ENCODE measurements at regions not wholly inside any gene's neighbourhood (a gene's known extent, or its start where the extent isn't known, plus 50 kb on each side); places are given as distances from the start of the nearest gene placed in this dataset.
"Not testable (repeated sequence)": the region's sequence is repeated elsewhere in the genome, so short reads cannot be mapped to it uniquely, and the experiment has no call there.

DNA sequence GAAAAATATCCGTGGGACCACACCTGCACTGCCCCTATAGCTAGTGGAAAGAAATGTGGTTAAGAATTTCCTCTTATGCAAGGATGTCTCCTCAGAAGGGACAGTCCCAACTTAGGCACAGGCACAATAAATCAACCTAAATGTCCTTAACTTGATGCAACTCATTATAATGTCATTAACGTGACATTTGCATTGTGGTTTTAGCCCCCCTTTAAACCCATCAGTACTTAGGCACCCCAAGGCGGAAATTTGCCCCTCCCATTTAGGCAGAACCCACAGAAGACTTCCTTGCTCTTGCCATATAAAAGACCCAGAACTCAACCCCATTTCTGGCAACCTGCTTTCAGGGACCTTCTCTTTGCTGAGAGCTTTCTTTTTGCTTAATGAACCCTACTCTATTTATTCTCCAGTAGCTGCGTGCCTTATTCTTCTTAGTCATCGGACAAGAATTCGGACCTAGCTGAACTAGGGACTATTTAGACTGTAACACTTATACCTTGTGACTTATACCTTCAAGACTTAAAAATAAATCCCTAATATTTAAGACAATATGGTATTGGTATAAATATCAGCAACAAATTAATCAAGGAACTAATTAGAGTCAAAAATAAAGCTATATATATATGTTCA is 1281.6 kb upstream of the TMEFF2 start:
- no peaks in the 10 kb centered on the region for H3K9me3 ChIP-seq (ENCODE audit: control insufficient read depth, insufficient read depth, low read length)
- no peaks in the 10 kb centered on the region for H3K36me3 ChIP-seq (ENCODE audit: control insufficient read depth, insufficient read depth, low read length)
- DNase-seq (ENCODE audit: low read depth, low spot score) = no peak
- no CpG with 5 or more reads among the region's 6 CpGs for WGBS (ENCODE audit: insufficient coverage, insufficient read length)
- no peaks in the 10 kb centered on the region for H3K27me3 ChIP-seq (ENCODE audit: control insufficient read depth, insufficient read depth, low read length)
- no peak overlapping the region for H3K27ac ChIP-seq (ENCODE audit: low read length)
- no peak overlapping the region for H3K4me3 ChIP-seq (ENCODE audit: low read length)
- H3K4me1 ChIP-seq (ENCODE audit: control insufficient read depth, insufficient read depth, low read length) = no peaks in the 10 kb centered on the region

DNA sequence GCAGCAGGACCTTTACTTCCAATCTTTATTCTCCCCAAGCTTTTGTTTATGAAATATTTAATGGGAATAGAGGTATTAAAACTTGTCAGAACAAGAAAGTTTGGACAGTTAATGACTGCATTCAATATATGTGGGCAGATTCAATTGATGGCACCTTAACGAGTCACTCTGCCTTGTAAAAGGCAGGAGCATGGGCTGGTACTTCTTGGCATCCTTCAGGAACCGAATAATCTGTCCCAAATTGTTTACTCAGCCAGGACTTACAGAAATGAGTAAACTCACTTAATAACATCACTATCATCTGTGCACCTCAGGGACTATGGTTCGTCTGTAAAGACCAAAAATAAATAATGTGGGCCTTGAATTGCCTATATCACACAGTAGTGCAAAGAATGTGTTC is 1280.3 kb upstream of the TMEFF2 start:
- Histone ChIP-seq H3K27me3 (ENCODE audit: control insufficient read depth, insufficient read depth, low read length) (no peaks in the 10 kb centered on the region), H3K4me3 (ENCODE audit: low read length) (no peak overlapping the region), H3K9me3 (ENCODE audit: control insufficient read depth, insufficient read depth, low read length) (no peaks in the 10 kb centered on the region), H3K36me3 (ENCODE audit: control insufficient read depth, insufficient read depth, low read length) (no peaks in the 10 kb centered on the region), H3K4me1 (ENCODE audit: control insufficient read depth, insufficient read depth, low read length) (no peaks in the 10 kb centered on the region), H3K27ac (ENCODE audit: low read length) (no peak overlapping the region)
- DNase-seq (ENCODE audit: low read depth, low spot score) = no peak
- WGBS (ENCODE audit: insufficient coverage, insufficient read length) = no CpG with 5 or more reads among the region's 3 CpGs

DNA sequence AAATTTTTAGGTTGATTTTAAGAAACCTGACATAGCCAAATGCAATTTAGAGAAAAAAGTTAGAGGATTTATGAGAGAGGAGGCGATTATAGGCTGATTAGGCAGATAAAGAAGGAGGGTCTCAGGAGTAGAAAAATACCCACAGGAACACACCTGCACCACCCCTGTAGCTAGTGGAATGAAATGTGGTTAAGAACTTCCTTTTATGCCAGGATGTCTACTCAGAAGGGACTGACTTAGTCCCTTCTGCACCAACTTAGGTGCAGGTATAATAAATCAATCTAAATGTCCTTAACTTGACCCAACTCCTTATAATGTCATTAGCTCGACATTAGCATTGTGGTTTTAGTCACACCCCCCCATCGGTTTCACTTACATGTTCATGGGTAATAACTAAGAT is 1274.5 kb upstream of the TMEFF2 start:
- no peak overlapping the region for H3K27ac ChIP-seq (ENCODE audit: low read length)
- H3K36me3 ChIP-seq (ENCODE audit: control insufficient read depth, insufficient read depth, low read length) = no peaks in the 10 kb centered on the region
- no peaks in the 10 kb centered on the region for H3K4me1 ChIP-seq (ENCODE audit: control insufficient read depth, insufficient read depth, low read length)
- WGBS (ENCODE audit: insufficient coverage, insufficient read length) = 100% methylated on average over 1 of the region's 3 CpGs
- H3K4me3 ChIP-seq (ENCODE audit: low read length) = no peak overlapping the region
- H3K27me3 ChIP-seq (ENCODE audit: control insufficient read depth, insufficient read depth, low read length) = no peaks in the 10 kb centered on the region
- no peaks in the 10 kb centered on the region for H3K9me3 ChIP-seq (ENCODE audit: control insufficient read depth, insufficient read depth, low read length)
- no peak for DNase-seq (ENCODE audit: low read depth, low spot score)

DNA sequence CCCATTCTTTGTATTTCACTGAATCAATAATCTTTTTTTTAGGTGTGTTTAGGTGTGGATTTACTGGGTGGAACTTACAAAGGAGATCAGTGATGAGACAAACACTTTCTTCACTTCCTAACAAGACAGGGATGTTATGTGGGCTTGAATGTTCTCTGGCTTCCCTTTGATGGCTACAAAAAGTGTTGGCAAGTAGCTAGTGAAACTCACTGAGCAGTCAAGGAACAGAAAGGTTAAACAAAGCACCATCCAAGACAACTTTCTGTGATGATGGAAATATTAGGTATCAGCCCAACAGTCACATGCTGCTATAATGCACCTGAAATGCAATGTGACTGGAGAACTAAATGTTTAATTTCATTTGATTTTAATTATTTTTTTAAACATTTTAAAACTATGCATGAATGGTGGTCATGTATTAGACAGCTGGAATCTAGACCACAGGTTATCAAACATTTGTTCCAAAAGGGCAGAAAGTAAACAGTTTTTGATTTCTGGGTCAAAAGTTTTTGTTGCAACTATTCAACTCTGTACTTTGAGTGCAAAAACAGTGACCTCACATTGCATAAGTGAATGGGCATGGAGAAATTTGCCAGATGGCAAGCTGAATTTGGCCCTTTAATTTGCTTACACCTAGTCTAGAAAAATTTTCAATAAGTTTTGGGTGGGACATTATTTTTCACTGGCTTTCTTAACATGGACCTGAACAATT is 1272.7 kb upstream of the TMEFF2 start:
- H3K9me3 ChIP-seq (ENCODE audit: control insufficient read depth, insufficient read depth, low read length) = no peaks in the 10 kb centered on the region
- no peak overlapping the region for H3K27ac ChIP-seq (ENCODE audit: low read length)
- no peak for DNase-seq (ENCODE audit: low read depth, low spot score)
- no peak overlapping the region for H3K4me3 ChIP-seq (ENCODE audit: low read length)
- H3K4me1 ChIP-seq (ENCODE audit: control insufficient read depth, insufficient read depth, low read length) = no peaks in the 10 kb centered on the region
- H3K27me3 ChIP-seq (ENCODE audit: control insufficient read depth, insufficient read depth, low read length) = no peaks in the 10 kb centered on the region
- H3K36me3 ChIP-seq (ENCODE audit: control insufficient read depth, insufficient read depth, low read length) = no peaks in the 10 kb centered on the region

DNA sequence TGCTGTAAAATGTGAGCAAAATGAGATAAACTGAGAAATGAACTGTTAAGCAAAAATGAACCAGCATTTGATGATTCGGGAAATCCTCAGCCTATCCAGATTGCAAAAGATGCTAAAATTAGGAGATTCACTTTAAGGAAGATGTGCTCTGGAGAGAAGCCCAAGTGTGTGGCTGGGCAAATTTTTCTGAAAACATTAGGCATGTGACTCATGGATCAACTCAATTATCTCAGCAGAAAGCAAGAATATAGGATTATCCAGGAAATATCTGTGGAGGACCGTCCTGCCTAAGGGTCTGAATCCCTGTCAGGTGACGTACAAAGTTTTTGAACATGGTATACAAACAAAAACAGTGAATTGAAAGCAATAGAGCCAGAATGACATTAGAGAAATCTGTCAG is 1268.3 kb upstream of the TMEFF2 start:
- no CpG with 5 or more reads among the region's 3 CpGs for WGBS (ENCODE audit: insufficient coverage, insufficient read length)
- no peaks in the 10 kb centered on the region for H3K36me3 ChIP-seq (ENCODE audit: control insufficient read depth, insufficient read depth, low read length)
- no peak for DNase-seq (ENCODE audit: low read depth, low spot score)
- no peaks in the 10 kb centered on the region for H3K9me3 ChIP-seq (ENCODE audit: control insufficient read depth, insufficient read depth, low read length)
- H3K4me3 ChIP-seq (ENCODE audit: low read length) = no peak overlapping the region
- H3K27ac ChIP-seq (ENCODE audit: low read length) = no peak overlapping the region
- H3K4me1 ChIP-seq (ENCODE audit: control insufficient read depth, insufficient read depth, low read length) = no peaks in the 10 kb centered on the region
- H3K27me3 ChIP-seq (ENCODE audit: control insufficient read depth, insufficient read depth, low read length) = no peaks in the 10 kb centered on the region

DNA sequence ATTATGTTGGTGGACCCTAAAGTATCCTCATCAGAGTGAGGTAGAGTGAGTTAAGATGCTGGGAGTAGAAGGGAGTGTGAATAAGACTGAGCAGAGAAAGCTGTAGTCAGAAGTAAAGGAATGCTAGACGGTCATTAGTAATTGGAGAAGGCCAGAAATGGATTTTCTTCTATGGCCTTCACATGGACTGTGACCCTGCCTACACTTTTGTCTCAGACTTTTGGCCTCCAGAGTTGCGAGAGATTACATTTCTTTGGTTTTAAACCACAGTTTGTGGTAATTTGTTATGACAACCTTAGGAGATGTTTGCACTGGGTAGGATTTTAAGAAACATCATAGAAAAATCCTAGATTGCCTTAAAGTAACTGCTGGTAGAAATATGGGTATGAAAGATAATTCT is 1267.7 kb upstream of the TMEFF2 start:
- Histone ChIP-seq H3K4me1 (ENCODE audit: control insufficient read depth, insufficient read depth, low read length) (no peaks in the 10 kb centered on the region), H3K27me3 (ENCODE audit: control insufficient read depth, insufficient read depth, low read length) (no peaks in the 10 kb centered on the region), H3K9me3 (ENCODE audit: control insufficient read depth, insufficient read depth, low read length) (no peaks in the 10 kb centered on the region), H3K27ac (ENCODE audit: low read length) (no peak overlapping the region), H3K36me3 (ENCODE audit: control insufficient read depth, insufficient read depth, low read length) (no peaks in the 10 kb centered on the region), H3K4me3 (ENCODE audit: low read length) (no peak overlapping the region)
- WGBS (ENCODE audit: insufficient coverage, insufficient read length) = no CpG with 5 or more reads among the region's 2 CpGs
- no peak for DNase-seq (ENCODE audit: low read depth, low spot score)

DNA sequence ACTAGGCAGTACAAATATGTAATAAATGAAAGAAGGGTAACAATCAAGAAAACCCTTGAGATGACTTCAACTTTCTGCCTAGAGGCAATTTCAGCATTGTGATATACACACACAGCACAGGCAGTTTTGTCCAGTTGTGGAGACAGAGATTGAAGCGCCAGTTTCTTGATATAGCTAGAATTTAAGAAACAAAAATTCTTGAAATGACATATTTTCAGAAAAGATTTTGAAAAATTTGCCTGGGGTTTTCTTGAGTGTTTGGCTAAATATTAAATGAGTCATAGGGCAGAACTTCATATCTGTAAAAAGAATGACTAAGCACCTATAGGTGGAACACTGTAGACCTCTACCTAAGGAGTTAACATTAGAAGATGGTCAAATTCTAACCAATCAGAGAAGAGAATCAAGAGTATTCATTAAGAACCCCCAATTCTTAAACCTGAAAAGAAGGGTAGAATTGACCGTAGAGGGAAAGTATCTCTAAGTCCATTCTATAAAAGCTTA is 1266.8 kb upstream of the TMEFF2 start:
- Histone ChIP-seq H3K27me3 (ENCODE audit: control insufficient read depth, insufficient read depth, low read length) (no peaks in the 10 kb centered on the region), H3K4me3 (ENCODE audit: low read length) (no peak overlapping the region), H3K9me3 (ENCODE audit: control insufficient read depth, insufficient read depth, low read length) (no peaks in the 10 kb centered on the region), H3K27ac (ENCODE audit: low read length) (no peak overlapping the region), H3K36me3 (ENCODE audit: control insufficient read depth, insufficient read depth, low read length) (no peaks in the 10 kb centered on the region), H3K4me1 (ENCODE audit: control insufficient read depth, insufficient read depth, low read length) (no peaks in the 10 kb centered on the region)
- DNase-seq (ENCODE audit: low read depth, low spot score) = no peak
- WGBS (ENCODE audit: insufficient coverage, insufficient read length) = no CpG with 5 or more reads among the region's 2 CpGs

DNA sequence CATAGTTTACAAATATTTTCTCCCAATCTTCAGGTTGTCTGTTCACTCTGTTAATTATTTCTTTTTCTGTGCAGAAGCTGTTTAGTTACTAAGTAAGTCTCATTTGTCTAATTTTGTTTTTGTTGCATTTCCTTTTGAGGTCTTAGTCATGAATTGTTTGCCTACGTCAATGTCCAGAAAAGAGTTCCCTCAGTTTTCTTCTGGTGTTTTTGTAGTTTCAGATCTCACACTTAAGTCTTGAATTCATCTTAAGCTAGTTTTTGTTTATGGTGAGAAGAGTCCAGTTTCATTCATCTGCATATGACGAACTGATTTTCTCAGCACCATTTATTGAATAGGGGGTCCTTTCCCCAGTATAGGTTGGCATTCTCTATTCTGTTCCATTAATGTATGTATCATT is 1252.2 kb upstream of the TMEFF2 start:
- no peaks in the 10 kb centered on the region for H3K36me3 ChIP-seq (ENCODE audit: control insufficient read depth, insufficient read depth, low read length)
- DNase-seq (ENCODE audit: low read depth, low spot score) = no peak
- no peaks in the 10 kb centered on the region for H3K27me3 ChIP-seq (ENCODE audit: control insufficient read depth, insufficient read depth, low read length)
- H3K9me3 ChIP-seq (ENCODE audit: control insufficient read depth, insufficient read depth, low read length) = no peaks in the 10 kb centered on the region
- WGBS (ENCODE audit: insufficient coverage, insufficient read length) = no CpG with 5 or more reads among the region's 2 CpGs
- no peak overlapping the region for H3K4me3 ChIP-seq (ENCODE audit: low read length)
- no peaks in the 10 kb centered on the region for H3K4me1 ChIP-seq (ENCODE audit: control insufficient read depth, insufficient read depth, low read length)
- no peak overlapping the region for H3K27ac ChIP-seq (ENCODE audit: low read length)

DNA sequence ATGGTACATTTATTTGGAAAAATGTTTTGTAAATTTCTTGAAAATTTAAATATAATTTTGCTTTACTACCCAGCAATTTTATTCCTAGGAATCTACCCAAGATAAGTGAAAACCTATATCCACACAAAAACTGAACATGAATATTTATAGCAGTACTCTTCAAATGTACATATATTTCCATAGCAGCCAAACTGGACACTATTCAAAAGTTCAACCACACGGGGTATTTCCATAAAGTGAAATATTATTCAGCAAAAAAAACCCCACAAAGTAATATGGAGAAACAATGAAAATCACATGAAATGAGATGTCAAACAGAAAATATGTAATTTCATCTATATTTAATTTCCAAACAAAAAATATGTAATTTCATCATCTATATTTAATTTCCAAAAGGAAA is 1247.6 kb upstream of the TMEFF2 start:
- no CpG with 5 or more reads among the region's 1 CpG for WGBS (ENCODE audit: insufficient coverage, insufficient read length)
- Histone ChIP-seq H3K4me3 (ENCODE audit: low read length) (no peak overlapping the region), H3K27ac (ENCODE audit: low read length) (no peak overlapping the region), H3K36me3 (ENCODE audit: control insufficient read depth, insufficient read depth, low read length) (no peaks in the 10 kb centered on the region), H3K4me1 (ENCODE audit: control insufficient read depth, insufficient read depth, low read length) (no peaks in the 10 kb centered on the region), H3K9me3 (ENCODE audit: control insufficient read depth, insufficient read depth, low read length) (no peaks in the 10 kb centered on the region), H3K27me3 (ENCODE audit: control insufficient read depth, insufficient read depth, low read length) (no peaks in the 10 kb centered on the region)
- DNase-seq (ENCODE audit: low read depth, low spot score) = no peak

DNA sequence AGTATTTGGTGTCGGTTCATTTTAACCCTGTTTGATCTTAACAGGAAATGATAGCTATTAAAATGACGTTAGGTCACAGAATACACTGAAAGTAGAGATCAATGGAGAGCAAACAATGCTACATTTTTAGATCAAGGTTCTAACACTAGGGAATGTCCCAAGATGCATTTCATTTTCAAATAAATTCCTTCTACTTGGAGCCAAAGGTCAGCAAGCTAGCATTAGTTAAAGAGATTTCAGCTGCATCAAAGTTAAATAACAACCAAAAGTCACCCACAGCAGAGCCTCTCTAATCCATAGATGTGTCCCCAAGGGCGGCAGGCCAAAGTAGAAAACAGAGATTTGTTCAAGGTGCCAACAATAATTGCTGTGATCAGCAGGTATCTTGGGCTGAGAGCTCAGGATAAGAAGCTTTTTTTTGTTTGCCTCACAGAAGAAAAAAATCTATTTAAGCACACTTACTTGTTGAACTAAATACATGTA is 1233.6 kb upstream of the TMEFF2 start:
- Histone ChIP-seq H3K36me3 (ENCODE audit: control insufficient read depth, insufficient read depth, low read length) (no peaks in the 10 kb centered on the region), H3K27me3 (ENCODE audit: control insufficient read depth, insufficient read depth, low read length) (no peaks in the 10 kb centered on the region), H3K27ac (ENCODE audit: low read length) (no peak overlapping the region), H3K9me3 (ENCODE audit: control insufficient read depth, insufficient read depth, low read length) (no peaks in the 10 kb centered on the region), H3K4me3 (ENCODE audit: low read length) (no peak overlapping the region), H3K4me1 (ENCODE audit: control insufficient read depth, insufficient read depth, low read length) (no peaks in the 10 kb centered on the region)
- no peak for DNase-seq (ENCODE audit: low read depth, low spot score)
- WGBS (ENCODE audit: insufficient coverage, insufficient read length) = no CpG with 5 or more reads among the region's 3 CpGs

DNA sequence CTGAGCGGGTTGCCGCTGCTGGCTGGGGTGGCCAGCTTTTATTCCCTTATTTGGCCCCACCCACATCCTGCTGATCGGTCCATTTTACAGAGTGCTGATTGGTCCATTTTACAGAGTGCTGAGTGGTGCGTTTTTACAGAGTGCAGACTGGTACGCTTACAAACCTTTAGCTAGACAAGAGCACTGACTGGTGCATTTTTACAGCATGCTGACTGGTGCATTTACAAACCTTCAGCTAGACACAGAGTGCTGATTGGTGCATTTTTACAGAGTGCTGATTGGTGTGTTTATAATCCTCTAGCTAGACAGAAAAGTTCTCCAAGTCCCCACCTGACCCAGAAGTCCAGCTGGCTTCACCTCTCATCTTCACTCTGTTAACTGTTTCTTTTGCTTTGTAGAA is 1217.6 kb upstream of the TMEFF2 start:
- H3K4me1 ChIP-seq (ENCODE audit: control insufficient read depth, insufficient read depth, low read length); H3K36me3 ChIP-seq (ENCODE audit: control insufficient read depth, insufficient read depth, low read length); H3K9me3 ChIP-seq (ENCODE audit: control insufficient read depth, insufficient read depth, low read length); H3K4me3 ChIP-seq (ENCODE audit: low read length); DNase-seq (ENCODE audit: low read depth, low spot score); H3K27ac ChIP-seq (ENCODE audit: low read length); H3K27me3 ChIP-seq (ENCODE audit: control insufficient read depth, insufficient read depth, low read length): not testable (repeated sequence)
- no CpG with 5 or more reads among the region's 5 CpGs for WGBS (ENCODE audit: insufficient coverage, insufficient read length)

Measured in iPS DF 6.9 (cell line).